IMR-90 (cell line): ENCODE measurements at regions not wholly inside any gene's neighbourhood (a gene's known extent, or its start where the extent isn't known, plus 50 kb on each side); places are given as distances from the start of the nearest gene placed in this dataset.

Experiments used
- ATAC-seq: fragments of 200-7000 bp; cut with Tn5 transposase; 2 replicates; pipeline ENCODE4 v1.9.1; 2020; ENCODE audit warnings: low read depth, mild to moderate bottlenecking, moderate library complexity
- BruUV-seq: library from RNA; stranded (reverse); fragments of 400-500 nt; replicated peaks from 2 replicates; lab custom pipeline; 2021; lab: Mats Ljungman, UMichigan
- CTCF ChIA-PET: fragments of 300-600 bp; formaldehyde crosslinking; extraction: SDS; loops from one replicate; lab custom pipeline; 2021; ENCODE audit warnings: antibody characterized with exemption; lab: Yijun Ruan, JAX
- POLR2A ChIA-PET: fragments of 300-600 bp; sonication (Branson Sonifier 250); formaldehyde crosslinking; loops from one replicate; lab custom pipeline; 2022; ENCODE audit warnings: antibody characterized with exemption; ENCODE audit not compliant: unreplicated experiment; lab: Charles Lee
- DNase-seq: peaks from one replicate; pipeline ENCODE4 v3.0.0; 2013
- H2AFZ ChIP-seq: replicated peaks from 2 replicates; pipeline ENCODE3; 2013; ENCODE audit warnings: low read length, mild to moderate bottlenecking; ENCODE audit not compliant: poor library complexity
- H2AK5ac ChIP-seq: 2 replicates; pipeline ENCODE4 v1.6.1; 2013; ENCODE audit warnings: low read depth, low read length, inconsistent platforms
- H2AK9ac ChIP-seq: replicated peaks from 2 replicates; pipeline ENCODE3; 2013; ENCODE audit warnings: mild to moderate bottlenecking, low read depth, low read length, moderate library complexity; ENCODE audit not compliant: poor library complexity
- H2BK120ac ChIP-seq: 2 replicates; pipeline ENCODE4 v1.6.1; 2013; ENCODE audit warnings: low read depth, low read length, inconsistent platforms
- H2BK15ac ChIP-seq: 3 replicates; pipeline ENCODE4 v1.6.1; 2013; ENCODE audit warnings: low read depth, low read length, inconsistent platforms
- H2BK20ac ChIP-seq: 2 replicates; pipeline ENCODE4 v1.6.1; 2013; ENCODE audit warnings: low read depth, mild to moderate bottlenecking, inconsistent platforms, low read length, moderate library complexity
- H2BK5ac ChIP-seq: 2 replicates; pipeline ENCODE4 v1.6.1; 2013; ENCODE audit warnings: mild to moderate bottlenecking, low read depth, low read length, inconsistent platforms; ENCODE audit not compliant: poor library complexity, severe bottlenecking
- H3K14ac ChIP-seq: replicated peaks from 2 replicates; pipeline ENCODE4 v1.6.1; 2013; ENCODE audit warnings: low read depth, low read length, inconsistent platforms
- H3K18ac ChIP-seq: 2 replicates; pipeline ENCODE4 v1.6.1; 2013; ENCODE audit warnings: low read depth, low read length, control low read depth
- H3K23ac ChIP-seq: 2 replicates; pipeline ENCODE4 v1.6.1; 2013; ENCODE audit warnings: low read depth, low read length, inconsistent platforms
- H3K27ac ChIP-seq: 2 replicates; pipeline ENCODE4 v1.5.1; 2013; ENCODE audit warnings: mild to moderate bottlenecking, control low read depth, low read length; ENCODE audit not compliant: insufficient read depth
- H3K27me3 ChIP-seq: 2 replicates; pipeline ENCODE4 v1.6.1; 2013; ENCODE audit warnings: low read length; ENCODE audit not compliant: control insufficient read depth, insufficient read depth
- H3K36me3 ChIP-seq: 2 replicates; pipeline ENCODE4 v1.6.1; 2013; ENCODE audit warnings: low read length, mixed read lengths; ENCODE audit not compliant: control insufficient read depth, insufficient read depth
- H3K4ac ChIP-seq: 2 replicates; pipeline ENCODE4 v1.6.1; 2013; ENCODE audit warnings: low read depth, low read length, inconsistent platforms
- H3K4me1 ChIP-seq: 2 replicates; pipeline ENCODE4 v1.6.1; 2013; ENCODE audit warnings: low read length, mixed read lengths; ENCODE audit not compliant: control insufficient read depth, insufficient read depth
- H3K4me2 ChIP-seq: 2 replicates; pipeline ENCODE4 v1.6.1; 2013; ENCODE audit warnings: low read depth, mild to moderate bottlenecking, control low read depth, low read length, moderate library complexity
- H3K4me3 ChIP-seq: 2 replicates; pipeline ENCODE4 v1.5.1; 2013; ENCODE audit warnings: low read depth, mild to moderate bottlenecking, control low read depth, low read length, moderate library complexity; ENCODE audit not compliant: insufficient read depth
- H3K56ac ChIP-seq: 2 replicates; pipeline ENCODE4 v1.6.1; 2013; ENCODE audit warnings: low read length, inconsistent platforms; ENCODE audit not compliant: insufficient read depth; ENCODE audit errors: extremely low read depth
- H3K79me1 ChIP-seq, 2 experiments: 2 replicates each; pipeline ENCODE4 v1.6.1; 2013; ENCODE audit warnings: low read length in 2 of 2, inconsistent platforms in 1 of 2, low read depth in 1 of 2
- H3K9ac ChIP-seq: 2 replicates; pipeline ENCODE4 v1.6.1; 2013; ENCODE audit warnings: low read depth, low read length, control low read depth
- H3K9me1 ChIP-seq: 2 replicates; pipeline ENCODE4 v1.6.1; 2013; ENCODE audit warnings: low read length, inconsistent platforms; ENCODE audit not compliant: insufficient read depth
- H3K9me3 ChIP-seq: 2 replicates; pipeline ENCODE4 v1.6.1; 2013; ENCODE audit warnings: low read length; ENCODE audit not compliant: control insufficient read depth, insufficient read depth
- H4K20me1 ChIP-seq: 2 replicates; pipeline ENCODE4 v1.6.1; 2013; ENCODE audit warnings: low read length, inconsistent platforms; ENCODE audit not compliant: insufficient read depth
- H4K5ac ChIP-seq: 2 replicates; pipeline ENCODE4 v1.6.1; 2013; ENCODE audit warnings: mild to moderate bottlenecking, low read depth, low read length, control low read depth
- H4K8ac ChIP-seq, 2 experiments: 2 replicates each; pipeline ENCODE4 v1.6.1; 2013; ENCODE audit warnings: low read depth in 2 of 2, low read length in 2 of 2, control low read depth in 1 of 2, inconsistent platforms in 1 of 2
- H4K91ac ChIP-seq: 2 replicates; pipeline ENCODE4 v1.6.1; 2013; ENCODE audit warnings: low read depth, low read length, inconsistent platforms; ENCODE audit not compliant: insufficient read depth
- CEBPB ChIP-seq: IDR thresholded peaks from 2 replicates; pipeline ENCODE4 v1.6.1; 2012; ENCODE audit warnings: low read depth, low read length, improper control_type of control experiment
- CHD1 ChIP-seq: IDR thresholded peaks from 2 replicates; pipeline ENCODE4 v1.6.1; 2012; ENCODE audit warnings: low read depth, low read length, improper control_type of control experiment
- FOS ChIP-seq: fragments of 150-350 bp; IDR thresholded peaks from 2 replicates; pipeline ENCODE4 v1.6.1; 2016; ENCODE audit warnings: low read depth, low read length
- MAFK ChIP-seq: IDR thresholded peaks from 2 replicates; pipeline ENCODE4 v1.6.1; 2012; ENCODE audit warnings: low read depth, low read length, improper control_type of control experiment
- MAZ ChIP-seq: IDR thresholded peaks from 2 replicates; pipeline ENCODE4 v1.6.1; 2012; ENCODE audit warnings: low read depth, mild to moderate bottlenecking, low read length, improper control_type of control experiment, moderate library complexity, borderline replicate concordance
- RFX5 ChIP-seq: IDR thresholded peaks from 2 replicates; pipeline ENCODE4 v1.8.0; 2012; ENCODE audit warnings: low read depth, mild to moderate bottlenecking, low read length, moderate library complexity
- SMC3 ChIP-seq: fragments of 150-350 bp; IDR thresholded peaks from 2 replicates; pipeline ENCODE4 v1.6.1; 2016; ENCODE audit warnings: low read depth, mild to moderate bottlenecking, antibody characterized with exemption, low read length, moderate library complexity
- WGBS, 2 experiments: methylation state at CpG; one replicate each; pipeline versions ENCODE4 v1.1.5 to v1.1.7; 2013; ENCODE audit warnings: missing lambda C conversion rate in 2 of 2; ENCODE audit not compliant: insufficient read length in 1 of 2; ENCODE audit errors: extremely low coverage in 2 of 2; 5-methylcytosine and 5-hydroxymethylcytosine counted together
- dilution Hi-C: fragments of 300-500 bp; cut with HindIII; formaldehyde crosslinking; loops from one replicate; pipeline ENCODE4 v1.14.3; 2018; ENCODE audit warnings: low sequenced_read_pairs; ENCODE audit not compliant: unreplicated experiment
- in situ Hi-C: fragments of 300-500 bp; cut with MboI; formaldehyde crosslinking; loops from 3 replicates; pipeline ENCODE4 v1.14.3; 2019; ENCODE audit warnings: low sequenced_read_pairs, inconsistent platforms, mixed read lengths
- intact Hi-C: fragments of 100-400 bp; cut with micrococcal nuclease; formaldehyde crosslinking; loops from 2 replicates; pipeline ENCODE4 v1.10.0; 2022
- TF ChIP-seq, protein P1 (sequence below): conservative IDR thresholded peaks from 2 replicates; pipeline ENCODE4 v1.5.1; 2012; ENCODE audit warnings: mild to moderate bottlenecking, low read depth, low read length, improper control_type of control experiment

DNA sequence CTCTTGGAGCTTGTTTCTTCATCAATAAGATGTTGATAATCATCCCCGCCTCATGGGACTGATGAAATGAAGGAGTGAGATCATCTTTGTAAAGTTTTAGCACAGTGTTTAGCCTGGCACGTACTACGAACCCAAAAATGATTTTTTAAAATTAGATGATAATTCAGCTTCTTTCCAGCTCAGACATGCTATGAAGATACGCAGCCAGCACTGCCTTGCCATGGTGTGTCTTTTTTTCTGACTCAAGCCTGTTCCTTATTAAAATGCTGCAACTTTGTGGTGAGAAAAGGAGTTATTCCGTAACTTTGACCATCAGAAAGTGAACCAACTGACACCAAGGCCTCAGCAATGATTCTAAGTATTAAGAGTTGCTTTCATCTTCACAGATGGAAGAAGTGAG lies 269.0 kb downstream of the LTN1 start:
- Histone ChIP-seq H4K91ac (no peak overlapping the region), H3K4me3 (no peak overlapping the region), H2AFZ (no peak overlapping the region), H3K9me1 (no peaks in the 10 kb centered on the region), H3K23ac (no peak overlapping the region), H3K9ac (no peak overlapping the region), H2BK5ac (no peak overlapping the region), H2BK15ac (no peak overlapping the region), H4K8ac (no peak overlapping the region), H4K20me1 (no peaks in the 10 kb centered on the region), H3K56ac (no peak overlapping the region), H3K27ac (no peak overlapping the region), H3K9me3 (no peaks in the 10 kb centered on the region), H2BK20ac (no peak overlapping the region), H2AK5ac (no peak overlapping the region), H3K4ac (no peak overlapping the region), H3K4me1 (0 out of 2 replicates have a peak, but pooled peaks cover 2% of the 10 kb centered on the region), H2BK120ac (no peak overlapping the region), H4K5ac (no peak overlapping the region), H3K36me3 (no peaks in the 10 kb centered on the region), H3K27me3 (no peaks in the 10 kb centered on the region), H3K14ac (no peak overlapping the region), H3K4me2 (no peak overlapping the region), H3K79me1 (no peaks in the 10 kb centered on the region), H3K18ac (no peak overlapping the region), H2AK9ac (no peak overlapping the region)
- in situ Hi-C loops (loop anchor here (10.0 kb wide), 1 partner anchor 369 kb away; no protein-coding TSS in a partner anchor), intact Hi-C loops (no loop called here), dilution Hi-C loops (no loop called here)
- TF ChIP-seq SMC3 (no peak), MAFK (no peak), FOS (no peak), CEBPB (no peak), MAZ (no peak), CHD1 (no peak), RFX5 (no peak)
- TF ChIP-seq, protein P1, sequence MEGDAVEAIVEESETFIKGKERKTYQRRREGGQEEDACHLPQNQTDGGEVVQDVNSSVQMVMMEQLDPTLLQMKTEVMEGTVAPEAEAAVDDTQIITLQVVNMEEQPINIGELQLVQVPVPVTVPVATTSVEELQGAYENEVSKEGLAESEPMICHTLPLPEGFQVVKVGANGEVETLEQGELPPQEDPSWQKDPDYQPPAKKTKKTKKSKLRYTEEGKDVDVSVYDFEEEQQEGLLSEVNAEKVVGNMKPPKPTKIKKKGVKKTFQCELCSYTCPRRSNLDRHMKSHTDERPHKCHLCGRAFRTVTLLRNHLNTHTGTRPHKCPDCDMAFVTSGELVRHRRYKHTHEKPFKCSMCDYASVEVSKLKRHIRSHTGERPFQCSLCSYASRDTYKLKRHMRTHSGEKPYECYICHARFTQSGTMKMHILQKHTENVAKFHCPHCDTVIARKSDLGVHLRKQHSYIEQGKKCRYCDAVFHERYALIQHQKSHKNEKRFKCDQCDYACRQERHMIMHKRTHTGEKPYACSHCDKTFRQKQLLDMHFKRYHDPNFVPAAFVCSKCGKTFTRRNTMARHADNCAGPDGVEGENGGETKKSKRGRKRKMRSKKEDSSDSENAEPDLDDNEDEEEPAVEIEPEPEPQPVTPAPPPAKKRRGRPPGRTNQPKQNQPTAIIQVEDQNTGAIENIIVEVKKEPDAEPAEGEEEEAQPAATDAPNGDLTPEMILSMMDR = no peak
- no TSS peak for BruUV-seq
- no peak for DNase-seq
- ATAC-seq = no peak
- WGBS, 2 experiments = no CpG with 5 or more reads among the region's 5 CpGs
- CTCF ChIA-PET = interaction anchor here (1.0 kb wide), 1 partner anchor 35 kb away, joined by 3 read pairs; no protein-coding TSS in a partner anchor
- POLR2A ChIA-PET = no interaction called here
